Mucosa of stomach (tissue), 1 donor: ENCODE measurements at regions not wholly inside any gene's neighbourhood (a gene's known extent, or its start where the extent isn't known, plus 50 kb on each side); places are given as distances from the start of the nearest gene placed in this dataset.

Experiments
- H3K27me3 ChIP-seq: one replicate; pipeline ENCODE4 v1.7.0; 2013; ENCODE audit warnings: mild to moderate bottlenecking, low read length; ENCODE audit not compliant: control insufficient read depth, insufficient read depth
- H3K36me3 ChIP-seq: one replicate; pipeline ENCODE4 v1.7.0; 2013; ENCODE audit warnings: low read length; ENCODE audit not compliant: control insufficient read depth, insufficient read depth
- H3K4me1 ChIP-seq: one replicate; pipeline ENCODE4 v1.7.0; 2013; ENCODE audit warnings: mild to moderate bottlenecking, low read length; ENCODE audit not compliant: control insufficient read depth, insufficient read depth
- H3K4me3 ChIP-seq: one replicate; pipeline ENCODE4 v1.7.0; 2013; ENCODE audit warnings: low read length
- H3K9ac ChIP-seq: one replicate; pipeline ENCODE4 v1.7.0; 2013; ENCODE audit warnings: mild to moderate bottlenecking, low read length, moderate library complexity
- H3K9me3 ChIP-seq: one replicate; pipeline ENCODE4 v1.7.0; 2013; ENCODE audit warnings: mild to moderate bottlenecking, low read length, moderate library complexity; ENCODE audit not compliant: control insufficient read depth
- donor health status: Pancreatic carcinoma.

- no peaks in the 10 kb centered on the region for H3K36me3 ChIP-seq
- no peaks in the 10 kb centered on the region for H3K9me3 ChIP-seq
- no peaks in the 10 kb centered on the region for H3K4me1 ChIP-seq
- H3K9ac ChIP-seq, result no peak overlapping the region
- H3K4me3 ChIP-seq, result no peak overlapping the region
- no peaks in the 10 kb centered on the region for H3K27me3 ChIP-seq
Observed at GRCh38 chr3:73787620-73788019, 162.9 kb upstream of the PDZRN3 start.

- Histone ChIP-seq H3K27me3 (no peaks in the 10 kb centered on the region), H3K9me3 (no peaks in the 10 kb centered on the region), H3K4me3 (no peak overlapping the region), H3K9ac (no peak overlapping the region), H3K36me3 (no peaks in the 10 kb centered on the region), H3K4me1 (no peaks in the 10 kb centered on the region)
Observed at GRCh38 chr3:73786998-73787397, 162.3 kb upstream of the PDZRN3 start.

GRCh38 chr3:73786321-73786807 is 161.6 kb upstream of the PDZRN3 start:
- H3K36me3 ChIP-seq, result no peaks in the 10 kb centered on the region
- no peaks in the 10 kb centered on the region for H3K9me3 ChIP-seq
- no peak overlapping the region for H3K4me3 ChIP-seq
- no peaks in the 10 kb centered on the region for H3K27me3 ChIP-seq
- no peaks in the 10 kb centered on the region for H3K4me1 ChIP-seq
- H3K9ac ChIP-seq, result no peak overlapping the region

GRCh38 chr3:73784686-73785392 is 160.1 kb upstream of the PDZRN3 start:
- H3K36me3 ChIP-seq, result no peaks in the 10 kb centered on the region

GRCh38 chr3:73783811-73784210 is 159.1 kb upstream of the PDZRN3 start:
- H3K27me3 ChIP-seq, result no peaks in the 10 kb centered on the region
- H3K4me3 ChIP-seq, result no peak overlapping the region
- no peaks in the 10 kb centered on the region for H3K4me1 ChIP-seq
- H3K36me3 ChIP-seq, result no peaks in the 10 kb centered on the region
- no peak overlapping the region for H3K9ac ChIP-seq
- no peaks in the 10 kb centered on the region for H3K9me3 ChIP-seq

More at GRCh38 chr3:73784686-73785392, 160.1 kb upstream of the PDZRN3 start:
- Histone ChIP-seq H3K4me1 (no peaks in the 10 kb centered on the region), H3K9ac (no peak overlapping the region), H3K27me3 (no peaks in the 10 kb centered on the region), H3K4me3 (no peak overlapping the region), H3K9me3 (no peaks in the 10 kb centered on the region)

- H3K9me3 ChIP-seq, result no peaks in the 10 kb centered on the region
- H3K27me3 ChIP-seq, result no peaks in the 10 kb centered on the region
- H3K4me1 ChIP-seq, result no peaks in the 10 kb centered on the region
- H3K4me3 ChIP-seq, result no peak overlapping the region
- no peak overlapping the region for H3K9ac ChIP-seq
- no peaks in the 10 kb centered on the region for H3K36me3 ChIP-seq
Observed at GRCh38 chr3:73781541-73781940, 156.8 kb upstream of the PDZRN3 start.

DNA sequence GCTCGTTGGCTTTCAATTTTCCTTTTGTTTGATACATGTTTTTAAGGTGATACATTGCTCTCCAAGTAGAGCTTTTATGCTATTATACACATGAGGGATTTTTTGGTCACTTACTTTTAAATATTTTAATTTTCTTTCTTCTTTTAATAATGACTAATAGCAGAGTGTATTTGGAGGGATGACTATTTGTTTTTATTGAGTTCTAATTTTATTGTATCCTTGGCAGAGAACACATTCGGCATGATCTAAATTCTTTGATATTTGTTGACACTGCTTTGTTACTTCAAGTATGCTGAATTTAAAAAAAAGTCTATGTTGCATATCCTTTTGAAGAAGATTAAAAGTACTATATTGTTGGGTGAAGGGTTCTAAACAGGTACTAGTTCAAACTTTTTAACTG is 149.9 kb upstream of the PDZRN3 start:
- Histone ChIP-seq H3K4me3 (no peak overlapping the region), H3K27me3 (no peaks in the 10 kb centered on the region), H3K4me1 (no peaks in the 10 kb centered on the region), H3K9ac (no peak overlapping the region), H3K36me3 (no peaks in the 10 kb centered on the region), H3K9me3 (no peaks in the 10 kb centered on the region)

- Histone ChIP-seq H3K9ac (no peak overlapping the region), H3K9me3 (no peaks in the 10 kb centered on the region), H3K36me3 (no peaks in the 10 kb centered on the region), H3K27me3 (no peaks in the 10 kb centered on the region), H3K4me3 (no peak overlapping the region), H3K4me1 (no peaks in the 10 kb centered on the region)
Observed at GRCh38 chr3:73773233-73773632, 148.5 kb upstream of the PDZRN3 start.

- Histone ChIP-seq H3K9me3 (no peaks in the 10 kb centered on the region), H3K9ac (no peak overlapping the region), H3K4me1 (no peaks in the 10 kb centered on the region), H3K4me3 (no peak overlapping the region), H3K36me3 (no peaks in the 10 kb centered on the region), H3K27me3 (no peaks in the 10 kb centered on the region)
Observed at GRCh38 chr3:73772076-73772886, 147.5 kb upstream of the PDZRN3 start.

DNA sequence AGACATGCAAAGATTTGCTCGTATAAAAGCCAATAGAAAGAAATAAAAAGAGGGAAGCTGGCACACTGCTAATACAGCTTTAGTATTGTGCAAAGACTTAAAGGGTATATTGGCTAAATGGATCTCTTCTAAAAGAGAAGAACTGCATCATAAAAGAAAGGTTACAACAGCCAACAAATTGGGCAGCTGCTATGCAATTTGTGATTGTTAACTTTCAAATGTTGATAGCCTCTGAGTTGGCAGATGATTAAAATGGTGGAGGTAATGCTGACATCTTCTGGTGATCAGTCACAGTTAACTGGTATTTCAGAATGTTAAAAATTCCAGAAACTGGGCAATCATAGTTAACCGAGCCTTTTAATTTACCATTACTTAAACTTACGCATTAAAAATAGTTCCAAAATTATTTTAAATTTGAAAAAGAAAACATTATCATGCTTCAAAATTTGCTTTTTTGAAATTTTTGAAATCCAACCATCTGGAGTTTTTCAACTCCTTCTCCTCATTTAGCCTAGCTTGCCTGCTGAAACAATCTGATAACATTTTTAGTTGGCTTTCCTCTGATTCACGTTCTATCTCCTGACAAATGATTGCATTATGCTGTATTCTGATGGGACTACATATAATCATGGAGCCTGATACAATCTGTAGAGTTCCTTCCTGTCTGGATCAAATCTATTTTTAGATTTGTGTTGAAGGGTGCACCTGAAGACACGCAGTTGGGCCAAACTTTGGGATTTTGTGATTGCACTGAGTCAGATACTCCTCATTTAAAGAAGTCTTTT is 144.0 kb upstream of the PDZRN3 start:
- H3K9me3 ChIP-seq, result no peaks in the 10 kb centered on the region
- no peaks in the 10 kb centered on the region for H3K4me1 ChIP-seq
- no peaks in the 10 kb centered on the region for H3K36me3 ChIP-seq
- H3K27me3 ChIP-seq, result no peaks in the 10 kb centered on the region
- H3K4me3 ChIP-seq, result no peak overlapping the region
- no peak overlapping the region for H3K9ac ChIP-seq

DNA sequence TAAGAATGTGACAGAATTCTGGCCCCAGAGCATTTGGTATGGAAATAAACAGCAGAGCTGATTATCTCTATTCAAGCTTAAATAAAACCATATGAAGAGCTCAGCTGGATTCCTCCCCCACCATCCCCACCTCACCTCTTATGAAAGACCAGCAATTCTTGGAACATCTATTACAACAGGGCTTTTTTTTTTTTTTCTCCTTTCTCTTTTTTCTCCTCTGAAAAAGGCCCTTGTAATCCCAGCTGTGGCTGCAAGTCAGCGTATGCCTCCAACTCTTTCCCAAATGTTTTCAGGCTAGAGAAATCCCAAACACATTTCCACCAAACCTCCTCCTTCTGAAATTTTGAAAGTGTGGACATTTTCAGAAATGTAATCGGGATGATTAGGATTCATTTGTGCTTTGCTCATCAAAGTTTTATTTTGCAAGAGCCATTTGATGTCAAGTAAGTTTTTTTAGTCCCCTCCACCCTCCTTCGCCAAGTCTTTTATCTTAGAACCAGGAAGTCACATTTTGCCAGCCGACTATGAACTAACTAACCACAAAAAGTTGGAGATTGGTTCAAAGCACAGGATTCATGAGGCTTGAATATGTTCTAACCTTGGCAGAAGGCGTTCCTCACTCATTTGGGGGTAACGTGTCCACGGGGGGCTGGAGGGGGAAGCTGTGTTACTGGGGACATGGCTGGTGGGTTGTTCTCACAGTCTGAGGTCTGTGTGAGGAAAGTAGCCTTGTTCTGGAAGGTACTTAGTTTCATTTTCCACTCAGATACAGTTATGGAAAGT is 142.0 kb upstream of the PDZRN3 start:
- Histone ChIP-seq H3K36me3 (no peaks in the 10 kb centered on the region), H3K9me3 (no peaks in the 10 kb centered on the region), H3K27me3 (no peaks in the 10 kb centered on the region), H3K4me3 (no peak overlapping the region), H3K4me1 (no peaks in the 10 kb centered on the region), H3K9ac (peak overlapping the region; percentile 26)
